ENCODE measurements at regions not wholly inside any gene's neighbourhood (a gene's known extent, or its start where the extent isn't known, plus 50 kb on each side); places are given as distances from the start of the nearest gene placed in this dataset.

DNA sequence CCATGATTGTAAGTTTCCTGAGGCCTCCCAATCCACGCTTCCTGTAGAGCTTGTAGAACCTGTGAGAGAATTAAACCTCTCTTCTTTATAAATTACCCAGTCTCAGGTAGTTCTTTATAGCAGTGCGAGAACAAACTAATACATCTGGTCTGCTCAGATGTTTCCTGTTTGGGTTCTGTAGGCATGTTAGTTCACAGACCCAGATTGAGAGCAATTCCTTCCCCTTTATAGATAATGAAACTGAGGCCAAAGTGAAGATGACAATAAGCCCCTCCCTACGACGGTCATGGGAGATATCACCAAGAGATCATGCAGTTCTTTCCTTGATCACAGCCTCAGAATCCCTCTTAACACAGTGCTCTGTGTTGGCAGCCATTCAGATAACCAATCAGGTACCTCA, 76.5 kb upstream of the CLMN start:
- no peak for TF ChIP-seq NFYB (IDR thresholded peaks at IDR 0.05; ENCODE audit: insufficient read depth, low read depth, low read length)
- TF ChIP-seq POLR2AphosphoS5 (IDR thresholded peaks at IDR 0.05; ENCODE audit: low read length) = no peak
- TF ChIP-seq JUND (IDR thresholded peaks at IDR 0.05; ENCODE audit: low read depth, low read length) = no peak
- TF ChIP-seq SREBF2 (IDR thresholded peaks at IDR 0.05; ENCODE audit: low read length) = no peak
- TF ChIP-seq, protein P1, sequence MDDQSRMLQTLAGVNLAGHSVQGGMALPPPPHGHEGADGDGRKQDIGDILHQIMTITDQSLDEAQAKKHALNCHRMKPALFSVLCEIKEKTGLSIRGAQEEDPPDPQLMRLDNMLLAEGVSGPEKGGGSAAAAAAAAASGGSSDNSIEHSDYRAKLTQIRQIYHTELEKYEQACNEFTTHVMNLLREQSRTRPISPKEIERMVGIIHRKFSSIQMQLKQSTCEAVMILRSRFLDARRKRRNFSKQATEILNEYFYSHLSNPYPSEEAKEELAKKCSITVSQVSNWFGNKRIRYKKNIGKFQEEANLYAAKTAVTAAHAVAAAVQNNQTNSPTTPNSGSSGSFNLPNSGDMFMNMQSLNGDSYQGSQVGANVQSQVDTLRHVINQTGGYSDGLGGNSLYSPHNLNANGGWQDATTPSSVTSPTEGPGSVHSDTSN (IDR thresholded peaks at IDR 0.05; ENCODE audit: insufficient replicate concordance, low read depth, low read length) = no peak
- no peak for TF ChIP-seq TCF12 (IDR thresholded peaks at IDR 0.05; ENCODE audit: low read depth, low read length)
- TF ChIP-seq TARDBP (IDR thresholded peaks at IDR 0.05; ENCODE audit: borderline replicate concordance) = no peak
- TF ChIP-seq, protein P2, sequence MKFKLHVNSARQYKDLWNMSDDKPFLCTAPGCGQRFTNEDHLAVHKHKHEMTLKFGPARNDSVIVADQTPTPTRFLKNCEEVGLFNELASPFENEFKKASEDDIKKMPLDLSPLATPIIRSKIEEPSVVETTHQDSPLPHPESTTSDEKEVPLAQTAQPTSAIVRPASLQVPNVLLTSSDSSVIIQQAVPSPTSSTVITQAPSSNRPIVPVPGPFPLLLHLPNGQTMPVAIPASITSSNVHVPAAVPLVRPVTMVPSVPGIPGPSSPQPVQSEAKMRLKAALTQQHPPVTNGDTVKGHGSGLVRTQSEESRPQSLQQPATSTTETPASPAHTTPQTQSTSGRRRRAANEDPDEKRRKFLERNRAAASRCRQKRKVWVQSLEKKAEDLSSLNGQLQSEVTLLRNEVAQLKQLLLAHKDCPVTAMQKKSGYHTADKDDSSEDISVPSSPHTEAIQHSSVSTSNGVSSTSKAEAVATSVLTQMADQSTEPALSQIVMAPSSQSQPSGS (IDR thresholded peaks at IDR 0.05; ENCODE audit: low read length) = no peak
- TF ChIP-seq TCF3 (IDR thresholded peaks at IDR 0.05; ENCODE audit: borderline replicate concordance, insufficient read depth, low read depth, low read length) = no peak
- TF ChIP-seq POLR2AphosphoS2 (IDR thresholded peaks at IDR 0.05; ENCODE audit: low read depth, low read length) = no peak
- TF ChIP-seq, protein P3, sequence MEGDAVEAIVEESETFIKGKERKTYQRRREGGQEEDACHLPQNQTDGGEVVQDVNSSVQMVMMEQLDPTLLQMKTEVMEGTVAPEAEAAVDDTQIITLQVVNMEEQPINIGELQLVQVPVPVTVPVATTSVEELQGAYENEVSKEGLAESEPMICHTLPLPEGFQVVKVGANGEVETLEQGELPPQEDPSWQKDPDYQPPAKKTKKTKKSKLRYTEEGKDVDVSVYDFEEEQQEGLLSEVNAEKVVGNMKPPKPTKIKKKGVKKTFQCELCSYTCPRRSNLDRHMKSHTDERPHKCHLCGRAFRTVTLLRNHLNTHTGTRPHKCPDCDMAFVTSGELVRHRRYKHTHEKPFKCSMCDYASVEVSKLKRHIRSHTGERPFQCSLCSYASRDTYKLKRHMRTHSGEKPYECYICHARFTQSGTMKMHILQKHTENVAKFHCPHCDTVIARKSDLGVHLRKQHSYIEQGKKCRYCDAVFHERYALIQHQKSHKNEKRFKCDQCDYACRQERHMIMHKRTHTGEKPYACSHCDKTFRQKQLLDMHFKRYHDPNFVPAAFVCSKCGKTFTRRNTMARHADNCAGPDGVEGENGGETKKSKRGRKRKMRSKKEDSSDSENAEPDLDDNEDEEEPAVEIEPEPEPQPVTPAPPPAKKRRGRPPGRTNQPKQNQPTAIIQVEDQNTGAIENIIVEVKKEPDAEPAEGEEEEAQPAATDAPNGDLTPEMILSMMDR (IDR thresholded peaks at IDR 0.05 in 2 of 3, conservative IDR thresholded peaks at IDR 0.05 in 1 of 3; ENCODE audit: control insufficient read depth in 2 of 3, extremely low read depth in 1 of 3, insufficient read depth in 1 of 3, low read depth in 3 of 3, low read length in 3 of 3) = no peak
- no peak for TF ChIP-seq POLR2A (IDR thresholded peaks at IDR 0.05; ENCODE audit: low read depth, low read length)
- no peak for TF ChIP-seq HDAC6 (IDR thresholded peaks at IDR 0.05; ENCODE audit: unreplicated experiment)

All from GM12878 (cell line).